Eye (tissue), 1 donor: ENCODE measurements at regions not wholly inside any gene's neighbourhood (a gene's known extent, or its start where the extent isn't known, plus 50 kb on each side); places are given as distances from the start of the nearest gene placed in this dataset.

Experiments
- DNase-seq: peaks from one replicate; pipeline ENCODE4 v3.0.0-alpha.2; 2015

DNA sequence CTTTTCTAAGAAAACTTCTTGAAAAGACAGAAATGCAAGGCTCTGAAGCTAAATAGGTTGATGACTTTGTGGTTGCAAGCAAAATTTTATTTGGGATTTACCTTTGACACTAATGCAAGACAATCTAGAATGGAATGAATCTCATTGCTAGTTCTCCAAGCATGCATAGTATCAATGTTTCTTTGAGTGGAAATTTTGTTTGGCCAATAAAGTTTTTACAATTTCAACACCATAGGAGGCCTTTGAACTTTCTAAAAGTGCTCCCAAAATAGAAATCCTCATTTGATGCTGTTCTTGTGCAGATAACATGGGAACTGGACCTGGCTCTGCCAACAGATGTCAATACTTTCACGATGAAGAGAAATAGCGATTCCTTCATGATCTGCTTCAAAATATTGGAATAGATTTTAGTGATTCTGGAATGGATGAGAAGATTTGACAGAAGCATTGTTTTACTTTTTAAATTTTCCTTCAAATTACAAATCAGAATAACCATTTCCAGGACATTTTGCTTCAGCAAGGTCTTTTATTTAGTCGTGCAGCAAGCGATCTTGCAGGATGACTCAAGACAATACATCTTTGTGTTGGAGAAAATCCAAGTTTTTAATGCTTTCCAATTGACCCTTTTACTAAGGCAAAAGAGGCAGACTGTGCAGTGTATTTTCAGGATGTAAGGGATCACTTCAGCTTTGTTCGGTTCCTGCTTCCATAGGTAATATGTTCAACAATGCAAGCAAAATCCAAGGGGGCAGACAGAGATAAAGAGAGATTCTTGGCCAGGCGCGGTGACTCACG lies 51.7 kb upstream of the OTUD4 start:
- DNase-seq = no peak

DNA sequence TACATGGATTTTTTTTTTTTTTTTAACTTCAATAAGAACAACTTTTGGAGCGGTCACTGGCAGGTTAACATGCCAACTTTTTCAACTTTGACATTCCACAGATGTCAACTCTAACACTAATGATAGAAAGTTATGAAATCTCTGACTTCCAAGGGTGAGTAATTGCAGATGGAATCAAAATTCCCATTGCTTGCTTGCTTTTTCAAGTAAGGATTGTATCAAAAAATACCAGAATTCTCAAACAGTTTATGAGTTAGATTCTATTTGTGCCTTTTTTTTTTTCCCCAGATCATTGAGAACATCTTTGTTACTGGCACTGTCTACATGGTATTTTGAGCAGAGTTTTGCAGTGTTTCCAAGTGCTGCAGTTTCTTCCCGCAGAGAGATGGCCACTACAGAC lies 50.3 kb upstream of the OTUD4 start:
- no peak for DNase-seq
